Muscle of arm (tissue), 1 donor: ENCODE measurements at regions not wholly inside any gene's neighbourhood (a gene's known extent, or its start where the extent isn't known, plus 50 kb on each side); places are given as distances from the start of the nearest gene placed in this dataset.

Experiments used
- DNase-seq: peaks from one replicate; pipeline ENCODE4 v3.0.0-alpha.2; 2013

DNA sequence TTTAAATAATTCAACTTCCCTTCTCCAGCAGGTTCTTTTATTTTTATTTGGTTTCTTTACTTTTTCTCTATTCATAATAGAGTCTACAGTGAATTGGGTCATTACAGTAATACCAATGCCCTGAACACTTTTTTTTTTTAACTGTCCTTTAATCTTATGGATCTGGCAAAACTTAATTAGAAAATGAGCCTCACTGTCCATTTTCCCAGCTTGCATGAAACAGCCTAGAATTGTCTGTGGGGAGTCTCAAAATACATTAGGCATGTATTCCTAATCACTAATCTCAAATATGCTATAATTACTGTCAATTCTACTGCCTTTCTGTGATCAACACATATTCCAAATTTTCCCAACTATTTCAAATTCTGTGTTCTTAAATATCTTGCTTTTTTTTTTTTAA is 406.8 kb downstream of the ANXA1 start:
- DNase-seq, result no peak

GRCh38 chr9:73565026-73565425 is 413.4 kb downstream of the ANXA1 start:
- no peak for DNase-seq

DNA sequence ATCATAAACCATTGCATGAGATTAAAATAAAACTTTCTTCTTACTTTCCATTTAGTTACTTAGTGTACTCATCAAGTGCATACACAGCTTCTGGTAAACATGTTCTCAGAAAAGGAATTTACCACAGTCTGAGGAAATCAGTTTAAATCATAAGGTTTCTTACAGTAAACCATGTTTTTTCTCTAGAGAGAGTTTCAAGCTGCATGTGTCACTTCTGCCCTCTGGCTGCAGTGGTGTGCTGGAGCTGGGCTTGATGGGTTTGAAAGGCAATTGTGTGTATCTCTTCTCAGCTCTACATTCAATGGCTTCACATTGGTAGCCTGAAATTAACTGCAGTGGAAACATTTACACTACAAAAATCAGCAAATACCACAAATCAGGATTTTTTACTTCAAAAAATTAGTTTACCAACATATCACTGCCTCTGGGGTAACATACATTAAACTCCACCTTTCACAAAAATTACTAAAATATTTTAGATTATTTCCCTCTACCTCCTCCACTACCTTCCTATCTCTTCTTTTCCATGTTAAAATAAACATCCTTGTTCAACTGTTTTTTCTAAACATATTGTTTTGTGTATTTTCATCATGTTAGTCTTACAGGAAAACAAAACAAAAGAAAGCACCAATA is 414.3 kb downstream of the ANXA1 start:
- DNase-seq, result no peak

GRCh38 chr9:73566627-73567026 is 415.0 kb downstream of the ANXA1 start:
- no peak for DNase-seq

- DNase-seq, result no peak
Measured at GRCh38 chr9:73573235-73573634, 421.6 kb downstream of the ANXA1 start.

GRCh38 chr9:73575101-73576060 is 423.7 kb downstream of the ANXA1 start:
- DNase-seq, result no peak

- DNase-seq, result no peak
Measured at GRCh38 chr9:73577848-73578247, 426.2 kb downstream of the ANXA1 start.

DNA sequence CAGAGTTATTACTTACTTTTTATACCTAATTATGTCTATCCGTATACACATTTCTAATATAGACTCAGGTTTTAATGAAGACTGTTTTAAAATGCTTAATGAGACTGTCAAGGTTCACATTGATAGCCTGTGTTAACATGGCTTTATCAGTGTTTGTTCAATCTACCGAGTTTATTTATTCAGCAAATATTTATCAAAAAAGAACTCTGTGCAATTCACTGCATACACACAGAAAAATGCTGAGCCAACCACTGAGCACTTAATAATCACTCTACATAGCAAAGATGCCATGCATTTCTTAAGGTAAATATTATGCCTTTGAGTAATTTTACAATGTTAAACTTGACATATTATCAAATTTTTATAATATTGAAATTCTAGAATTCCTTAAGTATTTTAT is 428.2 kb downstream of the ANXA1 start:
- no peak for DNase-seq

- DNase-seq, result no peak
Measured at GRCh38 chr9:73583576-73583975, 431.9 kb downstream of the ANXA1 start.

GRCh38 chr9:73595036-73595545 is 443.4 kb downstream of the ANXA1 start:
- no peak for DNase-seq

DNA sequence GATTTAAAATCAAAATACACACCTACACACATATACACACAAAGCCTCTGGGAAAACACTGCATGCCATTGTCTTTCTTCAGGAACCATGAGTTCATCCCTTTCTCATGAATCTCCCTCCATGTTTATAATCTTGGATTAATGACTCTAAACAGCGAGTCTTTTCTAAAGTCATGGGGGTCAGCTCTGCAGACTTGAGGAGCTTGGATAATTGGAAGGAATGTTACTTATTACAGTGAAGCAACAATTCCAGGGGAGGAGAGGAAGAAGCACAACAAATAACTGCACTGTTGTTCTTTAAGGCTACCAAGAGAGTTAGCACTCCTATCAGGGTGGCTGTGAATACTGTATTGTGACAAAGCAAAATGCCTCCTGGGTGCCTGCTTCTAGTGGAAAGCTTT is 444.7 kb downstream of the ANXA1 start:
- DNase-seq, result no peak

- DNase-seq, result no peak
Measured at GRCh38 chr9:73597039-73597438, 445.4 kb downstream of the ANXA1 start.

DNA sequence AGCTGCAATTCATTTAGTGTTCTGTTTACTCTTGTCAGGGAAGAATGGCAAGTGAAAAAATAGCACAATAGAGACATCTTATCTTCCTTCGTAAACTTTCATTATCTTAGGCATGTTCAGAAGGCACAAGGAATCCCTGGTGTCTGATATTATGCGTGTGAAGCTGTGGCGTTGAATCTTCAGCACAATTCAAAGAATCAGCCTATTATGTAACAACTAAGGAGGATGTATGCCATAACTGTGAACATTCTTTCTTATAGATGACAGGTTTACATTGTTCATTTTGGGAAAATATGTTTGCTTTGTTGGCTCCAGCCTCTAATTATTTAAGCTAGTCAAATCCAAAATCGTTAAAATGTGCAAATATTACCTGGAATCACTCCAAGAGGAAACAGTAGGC is 446.1 kb downstream of the ANXA1 start:
- DNase-seq, result no peak

DNA sequence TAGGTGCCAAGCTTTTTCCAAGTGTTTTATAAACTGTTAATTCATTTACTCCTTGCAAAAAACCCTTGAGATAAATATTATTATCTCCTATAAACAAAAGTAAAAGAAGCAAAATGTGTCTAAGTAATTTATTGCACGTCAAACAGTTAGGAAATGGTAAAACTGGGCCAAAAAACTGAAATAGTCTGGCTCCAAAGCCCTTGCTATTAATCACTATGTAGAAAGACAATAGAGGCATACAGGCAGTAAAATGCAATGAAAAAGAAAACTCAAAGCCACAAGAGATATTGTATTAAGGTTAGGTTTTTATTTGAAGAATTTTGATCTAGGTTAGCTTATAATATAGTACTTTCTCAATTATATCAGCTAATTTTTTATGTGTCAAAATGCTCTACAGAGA is 457.7 kb downstream of the ANXA1 start:
- no peak for DNase-seq

- no peak for DNase-seq
Measured at GRCh38 chr9:73611032-73611431, 459.4 kb downstream of the ANXA1 start.

- DNase-seq, result no peak
Measured at GRCh38 chr9:73613092-73613701, 461.5 kb downstream of the ANXA1 start.

DNA sequence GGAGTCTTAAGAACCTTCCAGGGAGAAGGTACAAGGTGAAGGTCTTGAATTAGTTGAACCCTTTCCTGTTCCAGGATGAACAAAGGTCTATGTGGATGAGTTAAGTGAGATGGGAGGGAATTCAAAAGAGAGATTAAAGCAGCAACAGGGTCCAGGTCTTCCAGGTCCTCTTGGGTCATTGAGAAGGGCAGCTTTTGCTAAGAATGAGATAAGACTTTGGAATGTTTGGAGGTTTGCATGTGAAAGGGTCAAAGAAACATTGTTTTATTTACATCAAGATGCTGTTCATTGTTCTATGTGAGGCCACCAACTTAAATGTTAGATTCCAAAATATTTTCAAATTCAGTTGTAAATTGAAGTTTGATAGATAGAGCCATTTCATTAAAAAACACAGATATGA is 463.9 kb downstream of the ANXA1 start:
- no peak for DNase-seq

- DNase-seq, result no peak
Measured at GRCh38 chr9:73617586-73617985, 465.9 kb downstream of the ANXA1 start.

DNA sequence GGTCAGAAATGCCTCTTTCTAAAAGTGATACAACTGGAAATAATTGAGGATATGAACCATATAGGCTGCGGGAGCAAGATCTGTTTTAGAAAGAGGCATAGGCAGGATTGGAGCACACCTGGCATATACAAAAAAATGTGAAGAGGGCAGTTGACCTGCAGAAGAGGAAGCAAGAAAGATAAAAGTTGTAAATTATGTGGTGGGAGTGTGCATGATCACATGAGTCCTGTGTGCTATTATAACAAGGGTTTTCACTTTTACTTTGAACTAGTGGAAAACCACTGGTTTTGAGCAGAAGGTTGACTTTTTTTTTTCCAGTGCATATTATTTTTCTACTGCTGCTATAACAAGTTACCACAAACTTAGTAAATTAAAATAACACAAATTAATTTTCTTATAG is 489.3 kb downstream of the ANXA1 start:
- DNase-seq, result no peak

GRCh38 chr9:73643379-73644013 is 491.8 kb downstream of the ANXA1 start:
- no peak for DNase-seq

GRCh38 chr9:73647560-73647959 is 495.9 kb downstream of the ANXA1 start:
- no peak for DNase-seq

DNA sequence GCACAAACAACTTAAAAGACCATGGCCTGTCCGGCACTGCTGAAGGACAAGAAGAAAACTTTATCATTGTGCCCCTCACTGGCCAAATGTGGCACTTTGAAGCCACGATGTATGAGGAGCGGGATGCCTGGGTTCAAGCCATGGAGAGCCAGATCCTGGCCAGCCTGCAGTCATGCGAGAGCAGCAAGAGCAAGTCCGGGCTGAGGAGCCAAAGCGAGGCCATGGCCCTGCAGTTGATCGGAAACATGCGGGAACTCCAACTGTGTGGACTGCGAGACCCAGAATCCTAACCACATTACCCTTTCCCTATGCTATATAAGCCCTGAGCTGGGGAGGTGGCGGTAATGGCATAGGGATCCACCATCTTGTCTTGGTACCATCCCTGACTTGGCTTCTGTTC is 497.9 kb downstream of the ANXA1 start:
- no peak for DNase-seq
